ENCODE measurements at regions not wholly inside any gene's neighbourhood (a gene's known extent, or its start where the extent isn't known, plus 50 kb on each side); places are given as distances from the start of the nearest gene placed in this dataset.

DNA sequence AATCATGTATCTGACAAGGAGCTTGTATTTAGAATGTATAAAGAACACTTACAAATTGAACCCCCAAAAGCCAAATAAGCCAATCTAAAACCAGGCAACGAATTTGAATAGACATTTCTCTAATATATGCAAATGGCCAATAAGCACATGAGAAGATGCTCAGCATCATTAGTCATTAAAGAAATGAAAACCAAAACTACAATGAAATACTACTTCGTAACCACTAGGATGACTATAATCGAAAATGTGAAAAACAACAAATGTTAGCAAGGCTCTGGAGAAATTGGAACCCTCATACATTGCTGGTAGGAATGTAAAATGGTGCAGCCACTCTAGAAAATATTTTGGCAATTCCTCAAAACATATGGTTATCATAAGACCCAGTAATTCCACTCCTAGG, 105.8 kb upstream of the TOP1 start:
- TF ChIP-seq, protein P1, sequence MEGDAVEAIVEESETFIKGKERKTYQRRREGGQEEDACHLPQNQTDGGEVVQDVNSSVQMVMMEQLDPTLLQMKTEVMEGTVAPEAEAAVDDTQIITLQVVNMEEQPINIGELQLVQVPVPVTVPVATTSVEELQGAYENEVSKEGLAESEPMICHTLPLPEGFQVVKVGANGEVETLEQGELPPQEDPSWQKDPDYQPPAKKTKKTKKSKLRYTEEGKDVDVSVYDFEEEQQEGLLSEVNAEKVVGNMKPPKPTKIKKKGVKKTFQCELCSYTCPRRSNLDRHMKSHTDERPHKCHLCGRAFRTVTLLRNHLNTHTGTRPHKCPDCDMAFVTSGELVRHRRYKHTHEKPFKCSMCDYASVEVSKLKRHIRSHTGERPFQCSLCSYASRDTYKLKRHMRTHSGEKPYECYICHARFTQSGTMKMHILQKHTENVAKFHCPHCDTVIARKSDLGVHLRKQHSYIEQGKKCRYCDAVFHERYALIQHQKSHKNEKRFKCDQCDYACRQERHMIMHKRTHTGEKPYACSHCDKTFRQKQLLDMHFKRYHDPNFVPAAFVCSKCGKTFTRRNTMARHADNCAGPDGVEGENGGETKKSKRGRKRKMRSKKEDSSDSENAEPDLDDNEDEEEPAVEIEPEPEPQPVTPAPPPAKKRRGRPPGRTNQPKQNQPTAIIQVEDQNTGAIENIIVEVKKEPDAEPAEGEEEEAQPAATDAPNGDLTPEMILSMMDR (IDR thresholded peaks at IDR 0.05; ENCODE audit: unreplicated experiment) = no peak
- no peaks in the 10 kb centered on the region for H3K9me3 Mint-ChIP-seq (ENCODE audit: low read depth, unreplicated experiment)
- peaks cover 40% of the 10 kb centered on the region for H3K27me3 Mint-ChIP-seq (ENCODE audit: unreplicated experiment)
- no peaks in the 10 kb centered on the region for H3K36me3 Mint-ChIP-seq (ENCODE audit: insufficient read depth, unreplicated experiment)
- intact Hi-C loops (cut with micrococcal nuclease; ENCODE audit: unreplicated experiment) = no loop called here
- H3K27ac Mint-ChIP-seq (ENCODE audit: unreplicated experiment) = no peak overlapping the region
- no peaks in the 10 kb centered on the region for H3K4me1 Mint-ChIP-seq (ENCODE audit: low read depth, unreplicated experiment)
- CTCF ChIA-PET = no interaction called here
- no peak overlapping the region for H3K4me3 Mint-ChIP-seq (ENCODE audit: low read depth, unreplicated experiment)
- no peak for DNase-seq
- no TSS peak for BruUV-seq (replicated peaks)

DNA sequence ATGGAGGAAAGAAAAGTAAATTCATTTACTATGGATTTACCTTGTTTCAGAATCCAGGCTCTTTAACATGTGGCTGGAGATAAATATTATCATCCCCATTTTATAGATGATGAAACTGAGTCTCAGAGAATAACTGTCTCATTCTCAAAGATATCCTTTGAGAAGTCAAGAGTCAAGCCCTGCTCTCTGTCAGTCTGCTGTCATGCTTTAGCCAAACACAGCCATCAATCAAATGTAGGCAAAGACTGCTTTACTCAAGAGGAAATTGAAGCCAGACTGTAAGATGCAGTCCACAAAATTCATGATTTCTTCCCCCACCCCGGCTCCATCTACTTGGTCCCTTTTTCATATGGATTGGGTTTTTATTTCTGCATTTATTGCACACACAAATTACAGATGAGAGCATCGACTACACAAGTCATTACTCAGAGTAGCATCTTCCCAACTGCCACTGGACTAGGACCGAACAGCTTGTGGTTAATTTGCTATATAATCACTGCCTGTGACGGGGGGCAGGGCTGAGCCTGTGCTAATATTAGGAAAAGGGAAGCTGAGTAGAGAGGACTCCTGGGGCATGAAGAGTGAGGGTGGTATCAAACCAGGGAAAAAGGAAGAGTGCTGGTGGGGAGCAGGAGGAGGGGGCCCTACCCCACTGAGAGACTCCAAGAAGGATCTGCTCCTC, 102.7 kb upstream of the TOP1 start:
- CTCF ChIA-PET = no interaction called here
- no peak overlapping the region for H3K4me3 Mint-ChIP-seq (ENCODE audit: low read depth, unreplicated experiment)
- TF ChIP-seq, protein P1 (IDR thresholded peaks at IDR 0.05; ENCODE audit: unreplicated experiment) = no peak
- H3K27me3 Mint-ChIP-seq (ENCODE audit: unreplicated experiment) = peaks cover 68% of the 10 kb centered on the region
- no peak overlapping the region for H3K27ac Mint-ChIP-seq (ENCODE audit: unreplicated experiment)
- H3K9me3 Mint-ChIP-seq (ENCODE audit: low read depth, unreplicated experiment) = no peaks in the 10 kb centered on the region
- no TSS peak for BruUV-seq (replicated peaks)
- intact Hi-C loops (cut with micrococcal nuclease; ENCODE audit: unreplicated experiment) = no loop called here
- no peaks in the 10 kb centered on the region for H3K4me1 Mint-ChIP-seq (ENCODE audit: low read depth, unreplicated experiment)
- DNase-seq = no peak
- H3K36me3 Mint-ChIP-seq (ENCODE audit: insufficient read depth, unreplicated experiment) = no peaks in the 10 kb centered on the region

DNA sequence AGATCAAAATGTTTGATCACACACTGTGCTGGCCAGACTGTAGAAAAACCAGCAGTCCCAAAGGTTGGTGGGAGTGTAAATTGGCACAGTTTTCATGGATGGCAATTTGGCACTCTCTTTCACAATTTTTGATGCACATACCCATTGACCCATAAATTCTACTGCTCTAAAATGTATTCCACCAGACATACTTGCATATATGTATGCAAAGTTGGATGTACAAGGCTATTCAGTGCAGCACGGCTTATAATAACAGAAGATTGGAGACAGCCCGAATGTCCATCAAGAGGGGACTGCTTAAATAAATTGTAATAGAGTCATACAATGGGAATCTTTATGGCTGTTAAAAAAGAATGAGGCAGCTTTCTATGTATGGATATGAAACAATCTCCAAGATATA, 101.7 kb upstream of the TOP1 start:
- Mint-ChIP-seq H3K36me3 (ENCODE audit: insufficient read depth, unreplicated experiment) (no peaks in the 10 kb centered on the region), H3K4me1 (ENCODE audit: low read depth, unreplicated experiment) (no peaks in the 10 kb centered on the region), H3K27ac (ENCODE audit: unreplicated experiment) (no peak overlapping the region), H3K9me3 (ENCODE audit: low read depth, unreplicated experiment) (no peaks in the 10 kb centered on the region), H3K4me3 (ENCODE audit: low read depth, unreplicated experiment) (no peak overlapping the region), H3K27me3 (ENCODE audit: unreplicated experiment) (peaks cover 75% of the 10 kb centered on the region)
- BruUV-seq (replicated peaks) = no TSS peak
- intact Hi-C loops (cut with micrococcal nuclease; ENCODE audit: unreplicated experiment) = no loop called here
- CTCF ChIA-PET = no interaction called here
- TF ChIP-seq, protein P1 (IDR thresholded peaks at IDR 0.05; ENCODE audit: unreplicated experiment) = no peak
- no peak for DNase-seq

DNA sequence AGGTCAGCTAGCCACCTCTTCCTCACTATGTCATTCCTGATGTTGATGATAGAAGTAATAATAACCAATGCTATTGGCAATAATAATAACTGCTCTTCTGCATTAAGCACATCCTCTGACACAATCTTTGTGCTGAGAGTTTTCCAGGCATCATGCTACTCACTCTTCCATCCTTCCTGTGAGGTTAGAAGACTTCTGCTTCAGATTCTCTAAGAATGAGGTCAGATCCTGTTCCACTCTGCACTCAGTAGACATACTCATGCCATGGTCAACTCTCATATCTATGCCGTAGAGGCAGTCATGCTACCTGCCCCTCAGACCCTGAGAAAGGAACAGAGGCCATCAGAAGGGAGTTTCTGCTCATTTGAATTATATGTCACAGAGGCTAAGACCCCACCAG, 98.1 kb upstream of the TOP1 start:
- no peaks in the 10 kb centered on the region for H3K4me1 Mint-ChIP-seq (ENCODE audit: low read depth, unreplicated experiment)
- H3K4me3 Mint-ChIP-seq (ENCODE audit: low read depth, unreplicated experiment) = no peak overlapping the region
- no peaks in the 10 kb centered on the region for H3K36me3 Mint-ChIP-seq (ENCODE audit: insufficient read depth, unreplicated experiment)
- no TSS peak for BruUV-seq (replicated peaks)
- H3K9me3 Mint-ChIP-seq (ENCODE audit: low read depth, unreplicated experiment) = peaks cover 5% of the 10 kb centered on the region
- DNase-seq = no peak
- intact Hi-C loops (cut with micrococcal nuclease; ENCODE audit: unreplicated experiment) = no loop called here
- TF ChIP-seq, protein P1 (IDR thresholded peaks at IDR 0.05; ENCODE audit: unreplicated experiment) = no peak
- no peak overlapping the region for H3K27ac Mint-ChIP-seq (ENCODE audit: unreplicated experiment)
- CTCF ChIA-PET = no interaction called here
- H3K27me3 Mint-ChIP-seq (ENCODE audit: unreplicated experiment) = peaks cover 75% of the 10 kb centered on the region

Data from Calu3 (cell line).